ENCODE measurements at regions not wholly inside any gene's neighbourhood (a gene's known extent, or its start where the extent isn't known, plus 50 kb on each side); places are given as distances from the start of the nearest gene placed in this dataset.

DNA sequence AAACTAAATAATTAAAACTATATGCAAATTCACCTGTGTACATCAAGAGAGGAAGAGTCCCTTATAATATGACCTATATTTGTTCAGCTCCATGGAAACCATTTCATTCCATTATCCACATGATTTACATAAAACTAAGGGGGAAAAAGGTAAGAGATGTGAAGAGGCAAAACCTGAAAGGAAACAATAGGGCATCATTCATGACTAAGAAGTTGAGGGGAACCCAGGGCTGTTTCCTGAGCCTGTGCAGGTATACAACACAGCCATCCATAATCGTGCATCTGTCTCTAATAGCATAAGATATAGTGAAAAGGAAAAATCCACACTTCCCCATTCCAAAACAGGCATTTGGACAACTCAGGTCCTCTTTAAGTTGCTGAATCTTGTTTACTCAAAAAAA, 151.3 kb downstream of the NR4A2 start:
- no peak for DNase-seq (ENCODE audit: low read depth)
- Histone ChIP-seq H3K36me3 (ENCODE audit: control insufficient read depth, insufficient read depth, low read length) (no peaks in the 10 kb centered on the region), H3K27me3 (ENCODE audit: control insufficient read depth, insufficient read depth, low read length) (no peaks in the 10 kb centered on the region), H3K4me3 (ENCODE audit: low read depth, low read length) (no peak overlapping the region)
- TF ChIP-seq, protein P1, sequence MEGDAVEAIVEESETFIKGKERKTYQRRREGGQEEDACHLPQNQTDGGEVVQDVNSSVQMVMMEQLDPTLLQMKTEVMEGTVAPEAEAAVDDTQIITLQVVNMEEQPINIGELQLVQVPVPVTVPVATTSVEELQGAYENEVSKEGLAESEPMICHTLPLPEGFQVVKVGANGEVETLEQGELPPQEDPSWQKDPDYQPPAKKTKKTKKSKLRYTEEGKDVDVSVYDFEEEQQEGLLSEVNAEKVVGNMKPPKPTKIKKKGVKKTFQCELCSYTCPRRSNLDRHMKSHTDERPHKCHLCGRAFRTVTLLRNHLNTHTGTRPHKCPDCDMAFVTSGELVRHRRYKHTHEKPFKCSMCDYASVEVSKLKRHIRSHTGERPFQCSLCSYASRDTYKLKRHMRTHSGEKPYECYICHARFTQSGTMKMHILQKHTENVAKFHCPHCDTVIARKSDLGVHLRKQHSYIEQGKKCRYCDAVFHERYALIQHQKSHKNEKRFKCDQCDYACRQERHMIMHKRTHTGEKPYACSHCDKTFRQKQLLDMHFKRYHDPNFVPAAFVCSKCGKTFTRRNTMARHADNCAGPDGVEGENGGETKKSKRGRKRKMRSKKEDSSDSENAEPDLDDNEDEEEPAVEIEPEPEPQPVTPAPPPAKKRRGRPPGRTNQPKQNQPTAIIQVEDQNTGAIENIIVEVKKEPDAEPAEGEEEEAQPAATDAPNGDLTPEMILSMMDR (IDR thresholded peaks at IDR 0.05; ENCODE audit: insufficient read depth, low read length, poor library complexity, severe bottlenecking): no peak

DNA sequence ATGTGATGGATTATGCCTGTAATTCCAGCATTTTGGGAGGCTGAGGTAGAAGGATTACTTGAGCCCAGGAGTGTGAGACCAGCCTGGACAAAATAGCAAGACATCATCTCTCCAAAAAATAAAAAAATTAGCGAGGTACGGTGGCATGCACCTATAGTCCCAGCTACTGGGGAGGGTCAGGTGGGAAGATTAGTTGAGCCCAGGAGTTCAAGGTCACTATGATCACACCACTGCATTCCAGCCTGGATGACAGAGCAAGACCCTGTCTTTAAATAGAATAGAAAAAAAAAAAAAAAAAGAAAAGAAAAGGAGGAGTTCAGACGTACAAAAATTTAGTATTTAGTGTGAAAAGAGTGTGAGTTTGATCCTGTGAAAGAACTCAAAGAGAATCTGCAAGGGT, 154.9 kb downstream of the NR4A2 start:
- Histone ChIP-seq H3K36me3 (ENCODE audit: control insufficient read depth, insufficient read depth, low read length) (no peaks in the 10 kb centered on the region), H3K4me3 (ENCODE audit: low read depth, low read length) (no peak overlapping the region), H3K27me3 (ENCODE audit: control insufficient read depth, insufficient read depth, low read length) (no peaks in the 10 kb centered on the region)
- TF ChIP-seq, protein P1 (IDR thresholded peaks at IDR 0.05; ENCODE audit: insufficient read depth, low read length, poor library complexity, severe bottlenecking): no peak
- no peak for DNase-seq (ENCODE audit: low read depth)

DNA sequence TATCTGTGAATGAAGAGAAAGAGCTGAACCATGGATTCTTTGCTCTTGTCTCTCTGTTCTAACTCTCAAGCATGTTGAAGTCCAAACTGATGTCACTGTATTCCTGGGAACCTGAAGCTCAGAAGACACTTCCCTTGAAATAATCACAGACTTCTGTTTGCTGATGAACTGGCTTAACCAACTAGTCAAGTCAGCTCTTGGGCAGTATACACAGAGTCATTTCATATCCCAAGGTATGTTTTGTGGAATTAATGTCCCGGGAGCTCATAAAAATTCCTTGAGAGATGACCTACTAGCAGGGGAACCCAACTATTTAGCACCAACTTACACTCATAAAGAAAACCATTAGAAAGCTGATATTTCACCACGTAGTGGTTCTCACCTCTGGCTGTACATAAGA, 156.6 kb downstream of the NR4A2 start:
- DNase-seq (ENCODE audit: low read depth): no peak
- Histone ChIP-seq H3K4me3 (ENCODE audit: low read depth, low read length) (no peak overlapping the region), H3K36me3 (ENCODE audit: control insufficient read depth, insufficient read depth, low read length) (no peaks in the 10 kb centered on the region), H3K27me3 (ENCODE audit: control insufficient read depth, insufficient read depth, low read length) (no peaks in the 10 kb centered on the region)
- TF ChIP-seq, protein P1 (IDR thresholded peaks at IDR 0.05; ENCODE audit: insufficient read depth, low read length, poor library complexity, severe bottlenecking): no peak

DNA sequence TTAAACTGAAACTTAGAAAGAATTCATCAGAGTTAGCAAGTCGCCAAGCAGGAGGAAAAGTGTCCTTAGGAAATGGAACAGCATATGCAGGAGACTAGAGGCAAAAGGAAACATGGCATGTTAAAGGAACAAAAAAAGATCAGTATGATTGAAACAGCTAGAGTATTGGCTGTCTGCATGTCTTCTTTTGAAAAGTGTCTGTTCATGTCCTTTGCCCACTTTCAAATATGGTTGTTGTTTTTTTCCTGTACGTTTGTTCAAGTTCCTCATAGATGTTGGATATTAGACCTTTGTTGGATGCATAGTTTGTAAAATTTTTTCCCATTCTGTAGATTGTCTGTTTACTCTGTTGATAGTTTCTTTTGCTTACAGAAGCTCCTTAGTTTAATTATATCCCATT, 161.6 kb downstream of the NR4A2 start:
- Histone ChIP-seq H3K4me3 (ENCODE audit: low read depth, low read length) (no peak overlapping the region), H3K36me3 (ENCODE audit: control insufficient read depth, insufficient read depth, low read length) (no peaks in the 10 kb centered on the region), H3K27me3 (ENCODE audit: control insufficient read depth, insufficient read depth, low read length) (no peaks in the 10 kb centered on the region)
- TF ChIP-seq, protein P1 (IDR thresholded peaks at IDR 0.05; ENCODE audit: insufficient read depth, low read length, poor library complexity, severe bottlenecking): no peak
- DNase-seq (ENCODE audit: low read depth): no peak

DNA sequence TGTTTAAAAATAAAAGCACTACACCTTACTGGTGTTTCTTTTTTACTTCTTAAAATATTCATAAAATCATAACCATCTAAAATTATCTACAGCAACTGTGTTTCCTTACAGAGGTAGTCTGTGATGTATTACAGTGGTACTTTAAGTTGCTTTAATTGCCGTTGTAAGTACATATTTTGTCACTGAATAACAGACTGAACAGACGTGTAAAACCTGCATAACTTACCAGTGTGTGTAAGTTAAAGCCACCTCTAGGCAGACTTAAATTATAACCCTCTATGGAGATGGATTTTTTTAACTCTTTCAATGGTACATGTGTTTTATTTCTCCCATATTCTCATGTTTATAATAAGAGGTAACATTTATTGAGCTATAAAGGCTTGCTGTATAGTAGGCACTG, 166.8 kb downstream of the NR4A2 start:
- H3K27me3 ChIP-seq (ENCODE audit: control insufficient read depth, insufficient read depth, low read length): no peaks in the 10 kb centered on the region
- no peak for DNase-seq (ENCODE audit: low read depth)
- H3K36me3 ChIP-seq (ENCODE audit: control insufficient read depth, insufficient read depth, low read length): no peaks in the 10 kb centered on the region

More for the DNA sequence above, 166.8 kb downstream of the NR4A2 start:
- TF ChIP-seq, protein P1 (IDR thresholded peaks at IDR 0.05; ENCODE audit: insufficient read depth, low read length, poor library complexity, severe bottlenecking): no peak
- no peak overlapping the region for H3K4me3 ChIP-seq (ENCODE audit: low read depth, low read length)
